ENCODE measurements at regions not wholly inside any gene's neighbourhood (a gene's known extent, or its start where the extent isn't known, plus 50 kb on each side); places are given as distances from the start of the nearest gene placed in this dataset.

DNA sequence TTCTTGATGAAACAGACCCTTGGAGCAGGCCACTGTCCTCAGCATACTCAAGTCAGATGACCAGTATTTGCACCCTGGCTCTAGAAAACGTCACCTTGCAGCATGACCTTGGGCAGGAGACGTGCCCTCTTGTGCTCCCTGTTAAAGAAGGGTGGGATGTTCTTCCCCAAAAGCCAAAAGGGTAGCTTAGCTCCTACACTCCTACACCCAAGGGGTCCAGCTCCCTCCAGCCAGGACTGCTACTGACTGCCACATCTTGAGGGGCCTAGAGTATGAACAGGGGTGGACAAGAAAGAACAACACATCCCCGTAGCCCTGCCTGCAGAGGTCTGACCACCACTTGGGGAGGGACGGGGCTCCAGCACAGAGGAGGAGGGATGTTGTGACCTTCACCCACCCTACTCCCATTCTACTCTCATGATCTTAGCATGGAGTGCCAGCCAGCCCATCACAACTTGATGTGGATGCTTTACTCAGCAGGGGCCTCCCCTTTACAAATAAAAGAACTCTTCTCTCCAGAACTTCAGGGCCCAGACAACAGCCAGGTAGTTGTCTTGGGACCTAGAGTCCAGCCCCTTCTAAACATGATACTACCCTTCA lies 165.3 kb upstream of the ZMIZ1 start:
- no peak for DNase-seq

DNA sequence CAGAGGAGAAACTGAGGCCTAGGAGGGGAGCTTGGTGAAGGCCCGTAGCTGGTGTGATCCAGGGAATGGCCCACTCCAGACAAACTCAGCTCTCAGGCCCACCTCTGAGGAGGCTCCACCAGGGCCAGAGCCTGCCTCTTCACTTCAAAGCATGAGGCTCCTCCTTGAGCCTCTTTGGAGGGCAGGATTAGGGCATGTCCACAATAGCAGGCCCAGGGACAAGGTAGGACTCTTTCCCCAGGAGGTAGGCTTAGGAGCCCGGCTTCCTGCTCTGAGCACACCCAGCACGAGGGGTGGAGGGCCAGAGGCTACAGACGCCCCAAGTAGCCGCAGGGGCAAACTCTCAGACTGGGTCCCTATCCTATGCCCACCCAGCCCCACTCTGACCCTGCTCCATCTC lies 164.6 kb upstream of the ZMIZ1 start:
- DNase-seq = no peak

DNA sequence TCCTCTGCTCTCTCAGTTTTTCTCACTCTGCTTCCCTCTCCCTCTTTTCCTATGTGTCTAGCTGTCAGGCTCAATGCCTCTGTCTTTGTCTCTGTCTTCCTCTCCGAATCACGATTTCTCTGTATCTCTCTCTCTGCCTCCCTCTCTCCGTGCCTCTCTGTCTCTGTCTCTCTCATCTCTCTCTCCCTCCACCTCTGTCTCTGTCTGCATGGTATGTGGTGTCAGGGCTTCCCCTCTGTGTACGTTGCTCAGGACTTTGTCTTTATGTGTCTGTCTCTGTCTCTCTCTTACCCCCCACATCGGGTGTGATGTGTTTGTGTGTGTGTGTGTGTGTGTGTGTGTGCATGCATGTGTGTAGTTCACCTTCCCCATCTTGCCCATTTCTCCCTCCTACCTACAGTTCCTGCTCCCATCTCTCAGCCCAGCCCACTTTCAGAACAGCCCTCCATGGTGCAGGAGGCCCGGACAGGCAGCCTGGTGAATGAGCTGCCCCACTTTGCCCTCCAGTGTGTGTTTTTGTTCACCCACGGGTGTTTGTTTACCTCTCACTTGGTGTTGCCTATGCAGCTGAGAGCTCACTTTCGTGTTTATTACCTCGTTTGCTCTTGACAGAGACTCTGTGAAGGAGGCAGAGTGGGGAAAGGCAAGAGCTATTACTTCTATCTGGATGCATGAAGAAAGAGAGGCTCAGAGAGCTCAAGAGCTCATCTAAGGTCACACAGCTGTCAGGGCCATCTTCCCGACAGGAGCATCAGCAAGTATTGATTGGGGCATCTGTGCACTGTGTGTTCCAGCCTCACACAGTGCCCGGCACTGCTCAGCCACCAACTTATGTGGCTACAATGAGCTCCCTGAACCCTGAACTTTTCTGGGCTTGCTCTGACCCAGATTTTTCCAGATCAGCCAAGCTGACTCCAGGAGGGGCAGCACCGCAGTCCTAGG lies 163.5 kb upstream of the ZMIZ1 start:
- DNase-seq = no peak

DNA sequence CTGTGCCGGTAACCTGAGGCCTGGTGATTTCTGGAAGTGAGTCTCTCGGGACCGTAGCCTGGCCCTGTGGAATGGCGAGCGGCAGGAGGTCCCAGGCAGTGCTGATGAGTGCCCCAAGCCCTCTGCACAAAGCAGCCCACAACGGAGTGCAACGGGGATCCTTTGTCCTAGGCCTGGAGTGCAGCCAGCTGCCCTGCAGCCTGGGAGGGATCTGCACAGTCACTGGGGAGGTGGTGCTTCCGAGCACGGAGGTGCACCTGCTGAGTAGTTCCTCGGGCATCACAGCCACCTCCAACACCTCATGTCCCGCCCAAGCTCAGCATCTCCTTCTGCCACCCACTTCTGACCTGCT lies 162.8 kb upstream of the ZMIZ1 start:
- DNase-seq = no peak

DNA sequence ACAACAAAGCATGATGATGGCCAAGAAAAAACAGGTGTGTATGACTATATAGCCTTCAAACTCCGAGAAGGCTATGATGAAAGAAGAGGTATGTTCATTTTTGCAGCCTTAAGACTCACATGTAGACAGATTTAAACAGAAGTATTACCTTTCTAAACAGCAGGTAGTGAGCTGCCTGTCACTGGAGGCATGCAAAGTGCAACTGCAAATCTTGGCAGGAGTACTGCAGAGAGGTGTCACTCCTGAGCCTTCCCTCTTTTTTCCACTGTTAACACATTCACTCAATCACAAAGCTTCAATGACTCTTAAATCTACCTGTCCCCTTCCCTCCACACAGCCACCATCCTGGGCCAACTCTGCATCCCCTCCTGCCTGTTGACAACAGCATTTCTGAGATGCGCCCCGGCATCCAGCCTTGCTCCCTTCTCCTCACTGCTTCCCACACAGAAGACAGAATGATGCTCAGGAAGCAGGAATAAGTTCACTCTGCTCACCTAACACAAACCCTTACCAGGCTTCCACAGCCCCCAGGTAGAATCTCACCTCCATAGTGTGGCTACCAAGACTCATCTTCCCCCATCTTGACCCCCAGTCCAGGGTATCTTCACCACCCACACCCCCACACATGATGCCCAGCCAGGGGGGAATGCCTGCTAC lies 161.9 kb upstream of the ZMIZ1 start:
- no peak for DNase-seq

DNA sequence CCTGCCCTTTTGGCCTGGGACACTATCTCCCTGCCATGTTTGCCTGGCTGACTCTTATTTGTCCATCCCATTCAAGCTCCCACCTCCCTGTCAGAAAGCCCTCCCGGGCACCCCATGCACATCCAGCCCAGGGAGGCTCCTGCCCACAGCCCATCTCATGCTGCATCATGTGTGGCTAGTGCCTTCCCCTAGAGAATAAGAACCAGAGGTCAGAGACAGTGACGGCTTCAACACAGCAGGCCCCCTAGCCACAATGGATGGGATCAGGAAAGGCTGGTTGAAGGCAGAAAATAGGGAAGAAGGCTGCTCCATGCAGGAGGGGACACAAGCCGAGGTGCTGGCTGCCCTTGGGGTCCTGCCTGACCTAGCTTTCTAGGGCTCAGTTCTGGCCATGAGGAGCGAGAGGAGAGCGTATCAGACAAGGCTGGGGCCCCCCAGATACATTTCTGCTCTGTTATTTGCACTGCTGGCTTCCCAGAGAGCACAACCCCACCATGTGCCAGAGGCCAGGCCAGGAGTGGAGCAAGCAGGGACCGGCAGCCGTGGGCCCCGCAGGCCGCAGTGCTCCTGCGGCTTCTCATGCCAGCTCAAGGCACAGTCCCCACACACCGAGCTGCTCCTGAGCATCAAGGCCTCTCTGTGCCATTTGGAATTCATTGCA lies 161.1 kb upstream of the ZMIZ1 start:
- DNase-seq = no peak

DNA sequence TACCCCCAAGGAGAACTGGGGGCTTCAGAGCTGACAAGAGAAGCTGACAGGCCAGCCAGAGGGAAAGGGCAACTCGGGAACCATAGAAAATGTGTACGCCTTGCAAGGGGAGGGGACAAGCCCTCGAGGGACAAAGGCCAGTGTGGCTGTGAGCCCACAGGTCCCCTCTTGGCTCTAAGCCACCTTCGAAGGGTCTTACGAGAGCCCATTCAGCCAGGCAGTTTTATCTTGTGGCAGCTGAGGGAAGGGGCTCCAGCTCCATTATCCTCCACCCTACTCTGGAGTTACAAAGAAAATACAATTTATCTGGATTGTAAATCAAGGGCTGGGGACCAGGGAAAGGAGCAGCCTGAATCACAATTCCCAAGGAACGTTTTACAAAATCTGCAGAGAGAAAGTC lies 159.5 kb upstream of the ZMIZ1 start:
- no peak for DNase-seq

DNA sequence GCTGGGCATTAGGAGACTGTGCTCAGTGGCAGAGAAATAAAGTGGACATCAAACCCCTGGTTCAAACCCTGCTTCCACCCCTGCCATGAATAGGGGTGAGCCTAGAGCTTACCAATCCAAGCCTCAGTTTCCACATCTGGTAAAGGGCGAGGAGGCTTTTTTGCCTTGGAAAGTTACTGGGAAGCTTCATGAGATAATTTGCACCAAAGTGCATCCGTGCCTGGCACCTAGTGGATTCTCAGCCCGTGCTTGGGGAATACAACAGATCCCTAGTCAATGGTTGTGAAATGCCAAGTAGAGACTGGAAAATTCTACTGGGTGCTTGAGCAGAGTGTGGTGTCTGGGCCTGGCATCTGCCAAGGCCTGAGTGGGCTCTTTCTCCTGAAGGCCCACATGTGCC lies 158.7 kb upstream of the ZMIZ1 start:
- DNase-seq = no peak

DNA sequence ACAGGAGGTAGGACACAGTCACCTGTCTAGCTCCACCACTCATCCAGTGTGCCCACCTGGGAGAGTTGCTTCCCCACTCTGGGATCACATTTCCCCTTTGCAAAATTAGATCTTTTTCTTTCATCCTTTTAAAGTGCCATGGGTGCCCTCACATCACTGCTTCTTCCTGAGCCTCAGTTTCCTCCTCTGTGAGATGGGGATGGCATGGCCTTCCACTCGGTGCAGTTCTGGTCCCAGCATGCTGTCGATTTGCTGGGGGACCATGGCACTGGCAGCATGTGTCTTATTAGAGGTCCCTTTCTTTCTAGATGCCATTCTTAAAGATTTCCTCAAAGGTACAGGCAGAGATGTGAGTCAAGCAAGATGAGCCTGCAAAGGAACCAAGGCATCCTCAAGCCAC lies 158.3 kb upstream of the ZMIZ1 start:
- no peak for DNase-seq

DNA sequence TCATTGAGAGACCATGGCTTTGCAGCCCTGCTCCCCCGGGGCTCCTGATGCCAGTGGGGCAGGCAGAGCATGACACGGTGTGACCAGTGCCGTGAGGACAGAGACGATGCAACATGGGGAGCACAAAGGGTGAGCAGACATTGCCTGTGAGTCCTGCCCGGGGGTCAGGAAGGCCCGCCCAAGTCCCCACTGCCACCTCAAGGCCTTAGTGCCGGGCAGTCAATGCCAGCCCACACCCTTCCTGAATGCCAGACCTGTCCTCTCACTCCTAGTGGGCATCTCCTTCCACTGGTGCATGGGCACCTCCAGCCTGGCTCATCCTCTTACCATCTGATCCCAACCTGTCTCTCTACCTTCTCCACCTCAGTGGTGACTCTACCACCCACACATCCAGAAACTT lies 157.9 kb upstream of the ZMIZ1 start:
- DNase-seq = no peak

DNA sequence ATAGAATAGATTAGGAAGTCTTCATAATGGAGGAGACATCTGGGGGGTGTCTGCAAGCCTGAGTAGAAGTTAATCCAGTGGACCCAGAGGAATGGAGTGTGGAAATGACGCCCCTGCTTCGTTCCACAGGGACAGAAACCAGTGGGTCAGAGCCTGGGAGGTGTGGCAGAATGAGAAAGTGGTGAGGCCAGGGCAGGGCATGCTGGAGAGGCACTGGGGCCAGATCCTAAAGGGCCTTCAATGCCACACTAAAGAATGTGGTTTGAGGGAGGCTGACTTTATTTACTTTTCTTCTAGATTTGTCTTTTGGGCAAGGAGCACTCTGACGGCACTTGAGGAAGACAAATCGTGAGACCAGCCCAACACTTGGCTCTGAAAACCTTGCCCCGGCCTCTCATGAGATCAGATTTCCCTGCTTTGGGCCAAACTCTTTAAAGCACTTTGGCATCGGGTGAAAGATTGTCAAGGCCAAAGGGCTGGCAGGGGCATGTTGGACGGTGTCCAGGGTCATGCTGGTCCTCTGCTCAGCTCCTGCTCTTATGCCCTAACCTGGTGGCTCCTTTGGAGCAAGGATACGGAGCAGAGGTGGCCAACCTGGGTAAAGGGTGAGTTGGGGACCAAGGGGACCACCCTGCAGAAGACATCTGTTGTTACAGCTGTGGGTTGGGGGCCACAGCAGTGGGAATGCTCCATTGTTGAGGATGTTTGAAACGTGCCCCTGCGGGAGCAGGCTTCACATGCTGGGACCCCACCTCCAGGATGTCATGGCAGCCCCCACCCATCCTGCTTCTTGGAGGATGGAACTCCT lies 157.0 kb upstream of the ZMIZ1 start:
- DNase-seq = no peak

DNA sequence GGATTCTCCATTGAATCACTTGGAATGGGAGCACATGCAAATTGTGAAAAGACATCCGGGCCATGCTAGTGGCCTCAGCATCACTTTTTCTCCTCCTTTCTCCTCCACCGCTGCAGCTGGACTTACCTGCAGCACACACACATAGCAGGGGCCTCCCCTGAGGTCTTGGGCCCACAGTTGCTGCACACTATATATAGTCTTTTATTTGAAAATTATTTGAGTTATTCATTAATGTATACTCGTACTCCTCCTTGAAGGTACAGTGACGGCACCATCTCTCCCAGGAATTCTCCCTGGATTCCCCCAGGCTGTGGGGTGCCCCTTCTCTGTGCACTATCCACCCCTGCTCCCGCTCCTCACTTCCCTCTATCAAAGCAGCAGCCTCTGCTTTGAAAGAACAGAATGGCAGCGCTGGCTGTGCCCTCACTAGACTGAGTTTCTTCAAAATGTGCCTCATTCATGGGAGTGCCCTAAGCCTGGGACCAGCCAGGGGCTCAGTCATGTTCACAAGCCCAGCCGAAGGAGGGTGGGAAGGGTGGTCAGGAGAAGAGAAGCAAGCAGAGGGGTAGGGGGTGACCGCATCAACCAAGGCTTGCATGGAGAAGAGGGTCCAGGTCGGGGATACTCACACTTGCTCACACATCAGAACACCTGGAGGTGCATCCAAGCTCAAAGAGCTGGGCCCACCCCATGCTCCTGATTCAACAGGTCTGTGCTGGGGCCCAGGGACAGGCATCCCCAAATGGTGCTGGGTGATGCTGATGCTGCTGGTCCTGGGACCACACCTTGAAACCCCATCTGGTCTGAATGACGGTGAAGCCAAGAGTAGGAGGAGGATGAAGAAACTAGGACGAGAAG lies 156.2 kb upstream of the ZMIZ1 start:
- DNase-seq = no peak

DNA sequence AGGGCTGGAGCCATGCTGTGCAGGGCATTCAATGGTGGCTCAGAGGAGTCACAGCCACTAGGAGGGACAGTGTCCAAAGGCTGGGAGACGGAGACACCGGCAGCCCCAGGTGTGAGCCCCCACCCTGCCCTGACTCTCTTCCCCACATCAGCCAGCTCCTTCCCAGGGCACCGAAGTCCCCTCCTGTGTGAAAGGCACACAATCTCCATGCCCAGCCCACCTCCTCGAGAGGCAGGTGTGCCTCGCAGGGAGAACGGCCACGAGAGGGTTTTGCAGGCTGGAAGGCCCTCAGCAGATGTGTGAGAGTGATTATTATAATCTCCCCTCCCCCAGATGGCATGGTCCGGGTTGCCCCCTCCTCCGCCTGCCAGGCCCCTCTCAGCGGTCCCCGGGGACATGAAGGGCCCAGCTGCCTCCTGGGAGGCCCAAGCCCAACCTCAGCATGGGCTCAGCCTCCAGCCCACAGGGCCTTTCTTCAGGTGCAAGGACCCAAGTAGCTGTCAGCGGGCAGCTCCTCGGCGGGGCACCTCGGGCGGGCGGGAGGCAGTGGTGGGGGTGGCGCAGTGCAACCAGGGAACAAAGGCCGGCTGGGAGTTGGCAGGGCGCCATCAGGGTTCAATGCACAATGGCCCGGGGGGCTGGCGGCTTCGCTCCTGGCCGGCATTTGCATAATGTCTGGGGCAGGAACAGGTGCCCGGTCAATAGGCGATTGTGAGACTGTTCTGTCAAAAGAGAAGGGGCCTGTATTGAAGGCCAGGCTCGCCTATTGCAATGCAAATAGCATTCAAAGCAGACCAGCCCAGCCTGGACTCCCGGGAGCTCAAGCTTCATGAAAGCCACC lies 155.3 kb upstream of the ZMIZ1 start:
- DNase-seq = no peak

DNA sequence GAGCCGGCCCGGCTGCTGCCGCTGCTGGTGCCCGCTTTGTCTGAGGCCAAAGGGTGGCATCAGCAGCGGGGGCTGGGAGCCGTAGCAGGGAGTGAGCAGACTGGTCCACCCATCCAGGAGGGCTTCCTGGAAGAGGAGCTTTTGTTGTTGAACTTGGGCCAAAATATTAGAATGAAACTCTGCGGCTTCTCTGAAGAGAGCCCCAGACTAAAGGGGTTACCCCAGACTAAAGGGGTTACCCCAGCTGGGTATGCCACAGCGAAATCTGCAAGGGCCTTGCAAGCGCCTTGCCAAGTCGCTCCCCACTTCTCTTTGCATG lies 154.7 kb upstream of the ZMIZ1 start:
- DNase-seq = no peak

DNA sequence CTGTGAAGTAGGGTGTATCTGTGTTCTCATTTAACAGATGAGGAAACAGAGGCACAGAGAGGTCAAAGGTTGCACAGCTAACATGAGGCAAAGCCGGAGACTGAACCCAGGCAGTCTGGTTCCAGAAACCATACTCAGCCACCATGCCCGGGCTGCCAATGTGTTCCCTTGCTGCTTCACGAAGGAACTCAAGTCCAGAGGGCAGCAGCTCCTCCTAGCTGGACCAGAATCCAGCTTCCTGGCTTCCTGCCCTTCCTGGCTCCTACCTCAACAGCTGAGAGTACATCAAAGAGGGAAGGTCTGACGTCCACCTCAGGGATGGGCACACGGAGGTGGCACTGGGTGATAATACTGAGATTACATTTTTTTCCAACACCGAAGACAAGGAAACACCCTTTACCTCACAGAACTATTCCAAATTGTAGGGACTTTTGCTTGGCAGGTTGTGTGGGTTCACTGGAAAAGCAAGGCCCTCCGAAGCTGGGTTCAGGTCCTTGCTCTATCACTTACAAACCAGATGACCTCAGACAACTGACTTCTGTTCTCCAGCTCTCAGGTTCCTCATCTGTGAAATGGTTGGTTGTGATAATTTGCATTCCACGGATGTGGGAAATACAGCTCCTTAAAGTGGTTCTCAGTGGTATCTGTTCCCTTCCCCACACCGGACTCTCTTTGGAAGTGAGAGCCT lies 154.1 kb upstream of the ZMIZ1 start:
- no peak for DNase-seq

DNA sequence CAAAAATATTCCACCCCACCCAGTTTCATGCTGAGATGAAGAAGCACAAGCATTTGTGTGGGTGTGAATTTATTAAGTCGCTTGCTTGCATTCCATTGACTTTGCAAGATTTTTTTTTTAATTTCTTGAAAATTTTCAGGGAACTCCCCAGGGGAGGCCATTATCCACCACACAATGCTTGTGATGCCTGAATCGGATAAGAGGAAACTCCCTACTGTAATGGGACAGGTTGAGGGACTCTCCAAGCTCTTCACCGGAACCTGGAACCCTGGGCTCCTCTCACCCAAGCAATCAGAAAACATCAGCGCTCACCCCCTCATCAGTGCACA lies 153.6 kb upstream of the ZMIZ1 start:
- peak; percentile 48 for DNase-seq

DNA sequence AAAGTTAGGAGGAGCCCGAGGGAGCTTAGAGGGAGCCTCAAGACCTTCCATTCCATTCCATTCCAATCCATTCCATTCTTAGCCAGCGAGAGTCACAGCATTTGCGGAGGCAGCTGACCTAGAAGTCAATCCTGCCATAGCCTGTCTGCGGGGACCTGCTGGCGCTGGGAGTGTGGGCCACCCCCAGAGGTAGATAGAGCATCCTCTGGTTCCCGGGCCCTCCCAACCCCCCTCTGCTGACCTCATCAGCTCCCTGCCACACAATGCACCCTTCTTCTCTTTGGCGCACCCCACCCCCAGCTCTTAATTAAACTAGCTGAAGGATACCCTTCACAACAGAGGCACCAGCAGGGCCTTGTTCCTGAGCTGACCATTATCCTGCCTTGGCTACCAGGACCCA lies 152.5 kb upstream of the ZMIZ1 start:
- no peak for DNase-seq

DNA sequence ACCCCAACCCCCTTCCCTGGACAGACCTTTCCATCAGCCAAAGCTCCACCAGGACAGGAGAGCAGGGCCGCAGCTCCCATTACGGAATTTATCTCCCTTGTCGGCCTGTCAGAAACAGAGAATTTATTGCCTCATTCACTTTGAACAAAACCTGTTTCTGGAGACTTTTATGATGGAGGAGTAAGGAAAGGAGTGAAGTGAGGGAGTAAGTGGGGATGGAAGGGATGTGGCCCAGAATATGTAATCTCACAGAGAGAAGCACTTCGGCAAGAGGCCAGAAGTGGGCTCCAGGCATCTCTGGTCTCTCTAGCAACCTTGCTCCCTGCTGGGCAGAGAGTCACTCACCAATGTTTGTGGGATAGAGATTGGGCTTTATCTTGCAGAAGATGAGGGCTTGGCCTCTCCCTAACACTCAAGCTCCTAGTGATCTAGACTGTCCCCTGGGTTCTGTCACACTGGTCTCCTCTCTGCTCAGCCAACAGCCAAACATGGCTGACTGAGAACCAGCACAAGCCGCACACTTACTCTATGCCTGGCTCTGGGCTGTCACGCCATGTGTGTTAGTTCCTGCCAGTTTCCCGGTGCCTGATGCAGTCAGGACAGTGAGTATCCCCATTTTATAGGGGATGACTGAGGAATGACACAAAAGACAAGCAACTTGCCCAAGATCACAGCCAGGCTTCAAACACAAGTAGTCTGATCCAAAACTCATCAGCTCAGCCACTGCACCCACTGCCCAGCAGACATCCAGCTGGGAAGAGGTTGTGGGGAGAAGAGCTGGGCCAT lies 149.4 kb upstream of the ZMIZ1 start:
- DNase-seq = no peak

DNA sequence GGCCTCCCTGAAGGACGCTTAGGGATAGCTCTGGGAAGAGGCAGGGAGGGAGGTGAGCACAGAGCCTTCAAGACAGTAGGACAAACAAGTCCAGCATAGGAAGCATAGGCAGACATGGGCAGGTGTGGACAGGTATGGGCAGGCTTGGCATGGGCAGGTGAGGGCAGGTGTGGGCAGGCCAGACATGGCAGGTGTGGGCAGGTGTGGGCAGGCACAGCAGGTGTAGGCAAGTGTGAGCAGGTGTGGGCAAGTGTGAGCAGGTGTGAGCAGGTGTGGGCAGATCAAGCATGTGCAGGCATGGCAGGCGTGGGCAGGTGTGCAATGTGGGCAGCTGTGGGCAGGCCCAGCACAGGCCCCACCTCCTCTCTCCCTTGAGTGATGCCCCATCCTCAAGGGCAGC lies 148.8 kb upstream of the ZMIZ1 start:
- no peak for DNase-seq

DNA sequence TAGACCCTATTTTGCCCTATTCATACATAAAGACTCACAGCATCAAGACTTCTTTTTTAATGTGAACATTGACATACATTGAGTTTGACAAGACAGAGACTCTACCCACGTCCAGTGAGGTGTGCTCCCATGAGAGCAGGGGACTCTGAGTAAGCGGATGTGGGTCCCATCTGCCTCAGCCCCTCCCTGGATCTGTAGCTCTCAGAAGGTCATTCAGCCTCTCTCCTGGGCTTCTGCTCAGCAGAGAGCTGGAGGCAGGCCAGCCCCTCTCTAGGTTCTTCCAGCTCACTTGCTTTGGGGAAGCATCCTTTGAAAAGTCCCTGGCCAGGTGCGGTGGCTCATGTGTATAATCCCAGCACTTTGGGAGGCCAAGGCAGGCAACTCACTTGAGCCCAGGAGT lies 146.9 kb upstream of the ZMIZ1 start:
- no peak for DNase-seq
